Adrenal gland (tissue), 5 donors: ENCODE measurements at regions not wholly inside any gene's neighbourhood (a gene's known extent, or its start where the extent isn't known, plus 50 kb on each side); places are given as distances from the start of the nearest gene placed in this dataset.

Experiments used
- POLR2A ChIP-seq, 2 donors: fragments of 450-650 bp; IDR thresholded peaks; one replicate each; pipeline ENCODE4 v1.6.1; 2017; ENCODE audit warnings: antibody characterized with exemption in 2 of 2, mild to moderate bottlenecking in 2 of 2, moderate library complexity in 1 of 2
- TF ChIP-seq, protein P1 (sequence below), 6 experiments: fragments of 450-650 bp in 4 of 6; fragments of 200-600 bp in 2 of 6; sonication (generic) in 1 of 6; IDR thresholded peaks; 1 replicate in 5 of 6; 2 replicates in 1 of 6; pipeline versions ENCODE4 v1.5.1 to v1.8.0; 2016 to 2021; ENCODE audit warnings: antibody characterized with exemption in 6 of 6, mild to moderate bottlenecking in 2 of 6, moderate library complexity in 1 of 6
- donor health status: DM: no; HTN: no; CAD: no.

- TF ChIP-seq, protein P1, sequence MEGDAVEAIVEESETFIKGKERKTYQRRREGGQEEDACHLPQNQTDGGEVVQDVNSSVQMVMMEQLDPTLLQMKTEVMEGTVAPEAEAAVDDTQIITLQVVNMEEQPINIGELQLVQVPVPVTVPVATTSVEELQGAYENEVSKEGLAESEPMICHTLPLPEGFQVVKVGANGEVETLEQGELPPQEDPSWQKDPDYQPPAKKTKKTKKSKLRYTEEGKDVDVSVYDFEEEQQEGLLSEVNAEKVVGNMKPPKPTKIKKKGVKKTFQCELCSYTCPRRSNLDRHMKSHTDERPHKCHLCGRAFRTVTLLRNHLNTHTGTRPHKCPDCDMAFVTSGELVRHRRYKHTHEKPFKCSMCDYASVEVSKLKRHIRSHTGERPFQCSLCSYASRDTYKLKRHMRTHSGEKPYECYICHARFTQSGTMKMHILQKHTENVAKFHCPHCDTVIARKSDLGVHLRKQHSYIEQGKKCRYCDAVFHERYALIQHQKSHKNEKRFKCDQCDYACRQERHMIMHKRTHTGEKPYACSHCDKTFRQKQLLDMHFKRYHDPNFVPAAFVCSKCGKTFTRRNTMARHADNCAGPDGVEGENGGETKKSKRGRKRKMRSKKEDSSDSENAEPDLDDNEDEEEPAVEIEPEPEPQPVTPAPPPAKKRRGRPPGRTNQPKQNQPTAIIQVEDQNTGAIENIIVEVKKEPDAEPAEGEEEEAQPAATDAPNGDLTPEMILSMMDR (IDR thresholded peaks at IDR 0.05) = no peak
- TF ChIP-seq POLR2A (IDR thresholded peaks at IDR 0.05) = no peak
Measured at GRCh38 chr11:128196235-128196634, 391.1 kb downstream of the ETS1 start.
